Activated CD8-positive, alpha-beta memory T cell treated with anti-CD3 and anti-CD28 coated beads for 24 hours (primary cell): ENCODE measurements at regions not wholly inside any gene's neighbourhood (a gene's known extent, or its start where the extent isn't known, plus 50 kb on each side); places are given as distances from the start of the nearest gene placed in this dataset.
"Not testable (repeated sequence)": the region's sequence is repeated elsewhere in the genome, so short reads cannot be mapped to it uniquely, and the experiment has no call there.

ENCODE experiments used
- DNase-seq: peaks from one replicate; pipeline ENCODE4 v3.0.0-alpha.2; 2020

GRCh38 chr5:40453689-40454088 is 226.0 kb upstream of the PTGER4 start:
- DNase-seq, result no peak

- DNase-seq, result no peak
Measured at GRCh38 chr5:40452874-40453624, 226.7 kb upstream of the PTGER4 start.

- DNase-seq, result no peak
Measured at GRCh38 chr5:40447438-40447837, 232.3 kb upstream of the PTGER4 start.

- DNase-seq, result no peak
Measured at GRCh38 chr5:40446910-40447309, 232.8 kb upstream of the PTGER4 start.

- no peak for DNase-seq
Measured at GRCh38 chr5:40442346-40442745, 237.4 kb upstream of the PTGER4 start.

GRCh38 chr5:40441733-40442132 is 238.0 kb upstream of the PTGER4 start:
- DNase-seq, result peak; percentile 74

- DNase-seq, result no peak
Measured at GRCh38 chr5:40440746-40441145, 239.0 kb upstream of the PTGER4 start.

GRCh38 chr5:40439103-40439502 is 240.6 kb upstream of the PTGER4 start:
- not testable (repeated sequence) for DNase-seq

- not testable (repeated sequence) for DNase-seq
Measured at GRCh38 chr5:40438646-40439045, 241.1 kb upstream of the PTGER4 start.

GRCh38 chr5:40437452-40437861 is 242.3 kb upstream of the PTGER4 start:
- no peak for DNase-seq

GRCh38 chr5:40436535-40437237 is 243.0 kb upstream of the PTGER4 start:
- no peak for DNase-seq

- DNase-seq, result not testable (repeated sequence)
Measured at GRCh38 chr5:40435706-40436105, 244.0 kb upstream of the PTGER4 start.

- DNase-seq, result no peak
Measured at GRCh38 chr5:40432836-40433235, 246.9 kb upstream of the PTGER4 start.

- no peak for DNase-seq
Measured at GRCh38 chr5:40431734-40432133, 248.0 kb upstream of the PTGER4 start.

GRCh38 chr5:40430101-40430710 is 249.5 kb upstream of the PTGER4 start:
- no peak for DNase-seq

- no peak for DNase-seq
Measured at GRCh38 chr5:40429258-40430100, 250.2 kb upstream of the PTGER4 start.

- no peak for DNase-seq
Measured at GRCh38 chr5:40428815-40429214, 250.9 kb upstream of the PTGER4 start.

- DNase-seq, result no peak
Measured at GRCh38 chr5:40428126-40428525, 251.6 kb upstream of the PTGER4 start.

- DNase-seq, result not testable (repeated sequence)
Measured at GRCh38 chr5:40417046-40417810, 262.5 kb upstream of the PTGER4 start.

- no peak for DNase-seq
Measured at GRCh38 chr5:40416588-40416987, 263.1 kb upstream of the PTGER4 start.

GRCh38 chr5:40416098-40416497 is 263.6 kb upstream of the PTGER4 start:
- DNase-seq, result no peak

GRCh38 chr5:40414922-40415321 is 264.8 kb upstream of the PTGER4 start:
- no peak for DNase-seq
